GF-D8 (cell line): ENCODE measurements at regions not wholly inside any gene's neighbourhood (a gene's known extent, or its start where the extent isn't known, plus 50 kb on each side); places are given as distances from the start of the nearest gene placed in this dataset.

Experiments
- DNase-seq: peaks from one replicate; lab custom pipeline; 2025; lab: John Stamatoyannopoulos, UW

GRCh38 chr9:28209130-28209529 lies 635.8 kb upstream of the C9orf72 start:
- DNase-seq: no peak

GRCh38 chr9:28212979-28213378 lies 639.7 kb upstream of the C9orf72 start:
- no peak for DNase-seq

- DNase-seq: no peak
Measured at GRCh38 chr9:28215536-28216299, 642.4 kb upstream of the C9orf72 start.

GRCh38 chr9:28232686-28233085 lies 659.4 kb upstream of the C9orf72 start:
- no peak for DNase-seq

- DNase-seq: no peak
Measured at GRCh38 chr9:28234133-28234893, 661.0 kb upstream of the C9orf72 start.

- DNase-seq: no peak
Measured at GRCh38 chr9:28234894-28235277, 661.6 kb upstream of the C9orf72 start.

- no peak for DNase-seq
Measured at GRCh38 chr9:28249424-28249823, 676.1 kb upstream of the C9orf72 start.

- DNase-seq: no peak
Measured at GRCh38 chr9:28255174-28255573, 681.9 kb upstream of the C9orf72 start.

GRCh38 chr9:28260330-28260729 lies 687.0 kb upstream of the C9orf72 start:
- no peak for DNase-seq

- DNase-seq: no peak
Measured at GRCh38 chr9:28264368-28264767, 691.1 kb upstream of the C9orf72 start.

GRCh38 chr9:28267351-28267750 lies 694.1 kb upstream of the C9orf72 start:
- no peak for DNase-seq

GRCh38 chr9:28270156-28270555 lies 696.9 kb upstream of the C9orf72 start:
- DNase-seq: no peak

- no peak for DNase-seq
Measured at GRCh38 chr9:28272127-28272526, 698.8 kb upstream of the C9orf72 start.

GRCh38 chr9:28287455-28287854 lies 714.2 kb upstream of the C9orf72 start:
- DNase-seq: no peak

- DNase-seq: no peak
Measured at GRCh38 chr9:28289746-28290145, 716.5 kb upstream of the C9orf72 start.

- no peak for DNase-seq
Measured at GRCh38 chr9:28293369-28294090, 720.2 kb upstream of the C9orf72 start.

GRCh38 chr9:28301281-28301680 lies 728.0 kb upstream of the C9orf72 start:
- no peak for DNase-seq

- no peak for DNase-seq
Measured at GRCh38 chr9:28317745-28318144, 744.5 kb upstream of the C9orf72 start.

GRCh38 chr9:28318515-28318914 lies 745.2 kb upstream of the C9orf72 start:
- no peak for DNase-seq

GRCh38 chr9:28319981-28320380 lies 746.7 kb upstream of the C9orf72 start:
- no peak for DNase-seq

GRCh38 chr9:28320616-28321015 lies 747.3 kb upstream of the C9orf72 start:
- no peak for DNase-seq

- no peak for DNase-seq
Measured at GRCh38 chr9:28329323-28329722, 756.0 kb upstream of the C9orf72 start.

GRCh38 chr9:28332648-28333047 lies 759.4 kb upstream of the C9orf72 start:
- DNase-seq: no peak
